ENCODE measurements at regions not wholly inside any gene's neighbourhood (a gene's known extent, or its start where the extent isn't known, plus 50 kb on each side); places are given as distances from the start of the nearest gene placed in this dataset.
A peak's percentile ranks its signal among the peaks of the same experiment; 100 is the strongest.

- no peak overlapping the region for H3K18ac ChIP-seq (ENCODE audit: insufficient read length, low read depth, low read length)
- H3K9ac ChIP-seq (ENCODE audit: extremely low read depth, insufficient read length, low read length) = no peak overlapping the region
- H4K5ac ChIP-seq (ENCODE audit: insufficient read length, low read depth, low read length) = no peak overlapping the region
- peak overlapping the region; percentile 69 for H3K4me2 ChIP-seq (ENCODE audit: insufficient read depth, insufficient read length, low read length)
- no peak overlapping the region for H4K91ac ChIP-seq (ENCODE audit: insufficient read length, low read depth, low read length)
- H2BK120ac ChIP-seq (ENCODE audit: low read depth, low read length, poor library complexity, severe bottlenecking) = no peak overlapping the region
- H3K4me1 Mint-ChIP-seq = peaks cover 46 to 55% of the 10 kb centered on the region in 2 experiments
- no peaks in the 10 kb centered on the region for H3K9me3 ChIP-seq (ENCODE audit: control insufficient read depth, low read depth, low read length)
- no peak overlapping the region for H3K27ac ChIP-seq (ENCODE audit: insufficient read length, low read depth, low read length)
- H3K9me3 Mint-ChIP-seq = peaks cover 0 to 2% of the 10 kb centered on the region in 2 experiments; a peak in 1 of 5 replicates
- H3K23me2 ChIP-seq (ENCODE audit: insufficient read length, low read depth, low read length, poor library complexity, severe bottlenecking) = peaks cover 31% of the 10 kb centered on the region
- H3K79me2 ChIP-seq (ENCODE audit: insufficient read depth, low read length) = no peaks in the 10 kb centered on the region
- H3K4me3 Mint-ChIP-seq = peak overlapping the region in 1 of 2 experiments; percentile 81; a peak in 2 of 5 replicates
- no peak overlapping the region for H2BK12ac ChIP-seq (ENCODE audit: insufficient read length, low read depth, low read length)
- H4K20me1 ChIP-seq (ENCODE audit: control insufficient read depth, insufficient read depth, insufficient read length) = no peaks in the 10 kb centered on the region
- H2AFZ ChIP-seq (ENCODE audit: low read length) = no peak overlapping the region
- no peak overlapping the region for H2BK15ac ChIP-seq (ENCODE audit: low read depth, low read length)
- H3K14ac ChIP-seq (ENCODE audit: insufficient read depth, low read length) = no peak overlapping the region
- no peak overlapping the region for H3T11ph ChIP-seq (ENCODE audit: low read length)
- no peak overlapping the region for H2BK5ac ChIP-seq (ENCODE audit: insufficient read length, low read length)
- no peak for DNase-seq
- no CpG with 5 or more reads among the region's 15 CpGs for WGBS (ENCODE audit: extremely low coverage, insufficient read length, low lambda C conversion rate)
- H3K4me1 ChIP-seq (ENCODE audit: insufficient read depth, low read length) = peaks cover 7% of the 10 kb centered on the region
- H3K27me3 Mint-ChIP-seq (ENCODE audit: low read depth) = peaks cover 87% of the 10 kb centered on the region
- H3K56ac ChIP-seq (ENCODE audit: insufficient read length, low read depth, low read length) = no peak overlapping the region
- H2BK20ac ChIP-seq (ENCODE audit: low read depth, low read length, poor library complexity, severe bottlenecking) = no peak overlapping the region
- no peak for TF ChIP-seq CTCF (conservative IDR thresholded peaks at IDR 0.05)
- no peaks in the 10 kb centered on the region for H3K36me3 Mint-ChIP-seq (ENCODE audit: insufficient read depth in 1 of 3, low read depth in 3 of 3)
- peaks cover 60% of the 10 kb centered on the region for H3K27me3 ChIP-seq (ENCODE audit: insufficient read depth, low read length)
- no peak overlapping the region for H3K23ac ChIP-seq (ENCODE audit: insufficient read length, low read depth, low read length)
- no peak overlapping the region for H3K4ac ChIP-seq (ENCODE audit: low read depth, low read length)
- H4K8ac ChIP-seq (replicated peaks; ENCODE audit: insufficient read length, low read depth, low read length) = no peak overlapping the region
- H3K79me1 ChIP-seq (ENCODE audit: insufficient read depth, low read depth, low read length, poor library complexity, severe bottlenecking) = no peaks in the 10 kb centered on the region
- no peak overlapping the region for H3K27ac Mint-ChIP-seq
- H2AK5ac ChIP-seq (ENCODE audit: insufficient read length, low read length) = no peak overlapping the region
Observed at GRCh38 chr5:50964746-50965653, 298.6 kb downstream of the PARP8 start.
